ENCODE measurements at regions not wholly inside any gene's neighbourhood (a gene's known extent, or its start where the extent isn't known, plus 50 kb on each side); places are given as distances from the start of the nearest gene placed in this dataset.

- DNase-seq (ENCODE audit: low read depth) = no peak
These were observed 73.3 kb upstream of the ISX start for GRCh38 chr22:34992672-34993071.

- DNase-seq (ENCODE audit: low read depth) = no peak
These were observed 72.4 kb upstream of the ISX start for GRCh38 chr22:34993548-34993947.

- no peak for DNase-seq (ENCODE audit: low read depth)
These were observed 68.2 kb upstream of the ISX start for GRCh38 chr22:34997633-34998299.

GRCh38 chr22:34998921-34999320 lies 67.0 kb upstream of the ISX start:
- DNase-seq (ENCODE audit: low read depth) = no peak

GRCh38 chr22:35008213-35008612 lies 57.7 kb upstream of the ISX start:
- DNase-seq (ENCODE audit: low read depth) = no peak

GRCh38 chr22:35010543-35010942 lies 55.4 kb upstream of the ISX start:
- no peak for DNase-seq (ENCODE audit: low read depth)

GRCh38 chr22:35014812-35015211 lies 51.1 kb upstream of the ISX start:
- DNase-seq (ENCODE audit: low read depth) = no peak
